Activated B cell treated with CpG ODN at 0.5 μM for 24 hours (primary cell): ENCODE measurements at regions not wholly inside any gene's neighbourhood (a gene's known extent, or its start where the extent isn't known, plus 50 kb on each side); places are given as distances from the start of the nearest gene placed in this dataset.

Source experiments
- ATAC-seq: fragments of 200-7000 bp; cut with Tn5 transposase; one replicate; pipeline ENCODE4 v1.10.0; 2021; ENCODE audit warnings: low read depth, mild to moderate bottlenecking, moderate library complexity
- CTCF ChIA-PET: fragments of 350-600 bp; sonication (Branson Sonifier 250); formaldehyde crosslinking; loops from one replicate; lab custom pipeline; 2021; ENCODE audit warnings: antibody characterized with exemption; lab: Charles Lee
- POLR2A ChIA-PET: fragments of 350-600 bp; sonication (Branson Sonifier 250); formaldehyde crosslinking; loops from one replicate; lab custom pipeline; 2021; ENCODE audit warnings: antibody characterized with exemption; lab: Charles Lee
- DNase-seq: peaks from one replicate; pipeline ENCODE4 v3.0.0; 2022
- H3K27ac Mint-ChIP-seq: one replicate; pipeline ENCODE4 v1.8.0; 2020; ENCODE audit warnings: mixed read lengths
- H3K27me3 Mint-ChIP-seq: one replicate; pipeline ENCODE4 v1.8.0; 2021; ENCODE audit warnings: mixed read lengths
- H3K36me3 Mint-ChIP-seq: one replicate; pipeline ENCODE4 v1.8.0; 2021; ENCODE audit warnings: low read depth, mixed read lengths
- H3K4me1 Mint-ChIP-seq: one replicate; pipeline ENCODE4 v1.8.0; 2021; ENCODE audit warnings: mixed read lengths
- H3K4me3 Mint-ChIP-seq: one replicate; pipeline ENCODE4 v1.8.0; 2020; ENCODE audit warnings: mild to moderate bottlenecking, mixed read lengths
- H3K9me3 Mint-ChIP-seq: one replicate; pipeline ENCODE4 v1.8.0; 2020; ENCODE audit warnings: mixed read lengths
- intact Hi-C: fragments of 100-400 bp; cut with micrococcal nuclease; formaldehyde crosslinking; loops from one replicate; pipeline ENCODE4 v1.15.1; 2024
- TF ChIP-seq, protein P1 (sequence below): fragments of 200-600 bp; IDR thresholded peaks from one replicate; pipeline ENCODE4 v1.8.0; 2022; ENCODE audit warnings: antibody characterized with exemption, mild to moderate bottlenecking

- H3K27ac Mint-ChIP-seq, result no peak overlapping the region
- peaks cover 2% of the 10 kb centered on the region for H3K4me1 Mint-ChIP-seq
- H3K9me3 Mint-ChIP-seq, result no peaks in the 10 kb centered on the region
- H3K4me3 Mint-ChIP-seq, result no peak overlapping the region
- CTCF ChIA-PET, result no interaction called here
- DNase-seq (no peak), ATAC-seq (no peak)
- H3K36me3 Mint-ChIP-seq, result no peaks in the 10 kb centered on the region
- H3K27me3 Mint-ChIP-seq, result peaks cover 20% of the 10 kb centered on the region
- TF ChIP-seq, protein P1, sequence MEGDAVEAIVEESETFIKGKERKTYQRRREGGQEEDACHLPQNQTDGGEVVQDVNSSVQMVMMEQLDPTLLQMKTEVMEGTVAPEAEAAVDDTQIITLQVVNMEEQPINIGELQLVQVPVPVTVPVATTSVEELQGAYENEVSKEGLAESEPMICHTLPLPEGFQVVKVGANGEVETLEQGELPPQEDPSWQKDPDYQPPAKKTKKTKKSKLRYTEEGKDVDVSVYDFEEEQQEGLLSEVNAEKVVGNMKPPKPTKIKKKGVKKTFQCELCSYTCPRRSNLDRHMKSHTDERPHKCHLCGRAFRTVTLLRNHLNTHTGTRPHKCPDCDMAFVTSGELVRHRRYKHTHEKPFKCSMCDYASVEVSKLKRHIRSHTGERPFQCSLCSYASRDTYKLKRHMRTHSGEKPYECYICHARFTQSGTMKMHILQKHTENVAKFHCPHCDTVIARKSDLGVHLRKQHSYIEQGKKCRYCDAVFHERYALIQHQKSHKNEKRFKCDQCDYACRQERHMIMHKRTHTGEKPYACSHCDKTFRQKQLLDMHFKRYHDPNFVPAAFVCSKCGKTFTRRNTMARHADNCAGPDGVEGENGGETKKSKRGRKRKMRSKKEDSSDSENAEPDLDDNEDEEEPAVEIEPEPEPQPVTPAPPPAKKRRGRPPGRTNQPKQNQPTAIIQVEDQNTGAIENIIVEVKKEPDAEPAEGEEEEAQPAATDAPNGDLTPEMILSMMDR, result no peak
- intact Hi-C loops, result no loop called here
- POLR2A ChIA-PET, result no interaction called here
These were observed 1249.3 kb downstream of the BRD1 start for GRCh38 chr22:48578138-48579042.

GRCh38 chr22:48577691-48578090, 1250.0 kb downstream of the BRD1 start:
- Mint-ChIP-seq H3K27ac (no peak overlapping the region), H3K4me3 (no peak overlapping the region)
- intact Hi-C loops, result no loop called here

DNA sequence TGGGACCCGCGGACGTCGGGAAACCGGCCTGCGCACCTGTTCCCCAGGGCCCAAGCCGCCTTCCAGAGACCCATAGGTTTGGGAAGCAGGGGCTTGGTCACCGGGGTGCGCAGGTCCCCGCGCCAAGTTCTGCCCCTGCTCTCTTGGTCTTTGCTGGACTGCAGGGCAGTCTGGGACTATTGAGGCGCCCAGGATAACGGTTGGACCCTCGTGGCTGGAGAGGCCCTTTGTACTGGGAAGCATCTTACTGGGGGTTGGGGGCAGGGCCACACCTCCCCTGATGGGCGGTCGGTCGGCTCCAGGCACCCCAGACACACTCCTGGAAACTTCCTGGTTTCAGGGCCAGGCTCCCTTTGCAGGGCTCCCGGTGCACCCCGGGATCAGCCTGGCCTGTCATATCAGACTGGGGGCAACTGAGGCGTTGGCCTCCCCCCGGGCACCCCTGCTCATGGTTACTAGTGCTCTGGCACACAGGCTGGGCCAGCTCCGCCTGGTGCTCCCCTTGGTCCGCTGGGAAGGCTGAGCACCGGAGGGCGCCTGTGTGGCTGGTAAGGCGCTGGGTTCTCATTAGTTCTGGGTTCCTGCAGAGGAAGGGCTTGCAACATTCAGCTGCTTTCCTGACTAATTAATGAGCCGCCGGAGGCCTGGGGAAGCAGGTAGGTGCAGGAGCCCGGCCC, 1250.5 kb downstream of the BRD1 start:
- peaks cover 4% of the 10 kb centered on the region for H3K9me3 Mint-ChIP-seq
- H3K4me3 Mint-ChIP-seq, result no peak overlapping the region
- TF ChIP-seq, protein P1, result no peak
- no peak overlapping the region for H3K27ac Mint-ChIP-seq
- peaks cover 26% of the 10 kb centered on the region for H3K27me3 Mint-ChIP-seq
- DNase-seq (no peak), ATAC-seq (no peak)
- peaks cover 2% of the 10 kb centered on the region for H3K4me1 Mint-ChIP-seq
- ChIA-PET POLR2A (no interaction called here), CTCF (no interaction called here)
- intact Hi-C loops, result no loop called here
- no peaks in the 10 kb centered on the region for H3K36me3 Mint-ChIP-seq

More at GRCh38 chr22:48577691-48578090, 1250.0 kb downstream of the BRD1 start:
- peaks cover 2% of the 10 kb centered on the region for H3K4me1 Mint-ChIP-seq
- ATAC-seq (no peak), DNase-seq (no peak)
- POLR2A ChIA-PET, result no interaction called here
- CTCF ChIA-PET, result no interaction called here
- peaks cover under 1% of the 10 kb centered on the region for H3K9me3 Mint-ChIP-seq
- peaks cover 26% of the 10 kb centered on the region for H3K27me3 Mint-ChIP-seq
- no peaks in the 10 kb centered on the region for H3K36me3 Mint-ChIP-seq
- TF ChIP-seq, protein P1, result no peak

DNA sequence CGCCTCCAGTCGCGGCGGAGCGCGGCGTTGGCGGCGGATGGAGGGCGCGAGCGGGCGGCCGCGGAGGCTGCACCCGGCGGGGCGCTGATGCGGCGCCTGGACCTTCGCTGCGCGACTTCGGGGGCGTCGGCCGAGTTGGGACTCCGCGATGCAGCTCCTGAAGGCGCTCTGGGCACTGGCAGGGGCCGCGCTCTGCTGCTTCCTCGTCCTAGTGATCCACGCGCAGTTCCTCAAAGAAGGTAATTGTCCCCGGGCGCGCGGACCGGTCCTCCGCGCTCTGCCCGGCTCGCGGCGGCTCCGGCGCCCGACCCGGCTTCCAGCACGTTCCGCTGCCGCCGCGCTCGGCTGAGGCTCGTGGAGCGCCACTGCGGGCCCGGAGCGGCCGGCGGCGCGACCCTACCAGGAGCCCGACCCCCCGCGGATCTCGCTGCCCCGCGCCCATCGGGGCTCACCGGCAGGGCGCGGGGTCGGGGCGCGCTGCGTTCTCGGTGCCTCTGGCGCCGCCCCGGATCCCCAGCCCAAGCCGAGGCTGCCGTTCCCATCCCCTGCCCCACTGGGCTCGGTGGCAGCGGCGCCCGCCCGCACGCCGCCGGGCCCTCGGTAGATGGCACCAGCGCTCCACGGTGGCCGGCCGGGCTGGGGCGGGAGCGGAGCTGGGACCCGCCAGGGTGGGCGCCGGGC, 1251.2 kb downstream of the BRD1 start:
- intact Hi-C loops, result no loop called here
- Mint-ChIP-seq H3K4me1 (peaks cover 2% of the 10 kb centered on the region), H3K36me3 (no peaks in the 10 kb centered on the region), H3K27me3 (peaks cover 26% of the 10 kb centered on the region), H3K4me3 (no peak overlapping the region), H3K27ac (no peak overlapping the region), H3K9me3 (peaks cover 10% of the 10 kb centered on the region)
- POLR2A ChIA-PET, result no interaction called here
- TF ChIP-seq, protein P1, result no peak
- CTCF ChIA-PET, result no interaction called here
- ATAC-seq (no peak), DNase-seq (no peak)
